Common myeloid progenitor, CD34-positive (primary cell): ENCODE measurements at regions not wholly inside any gene's neighbourhood (a gene's known extent, or its start where the extent isn't known, plus 50 kb on each side); places are given as distances from the start of the nearest gene placed in this dataset.

Experiments
- CTCF ChIA-PET: fragments of 350-600 bp; sonication (Branson Sonifier 250); formaldehyde crosslinking; loops from one replicate; lab custom pipeline; 2021; ENCODE audit warnings: antibody characterized with exemption; lab: Charles Lee
- POLR2A ChIA-PET: fragments of 350-600 bp; sonication (Branson Sonifier 250); formaldehyde crosslinking; loops from one replicate; lab custom pipeline; 2021; ENCODE audit warnings: antibody characterized with exemption; lab: Charles Lee
- DNase-seq, 3 donors: peaks; one replicate each; pipeline versions ENCODE4 v3.0.0 to v3.0.0-alpha.2; 2013
- H3K27ac ChIP-seq, 2 experiments: 1 replicate in 1 of 2; 2 replicates in 1 of 2; pipeline ENCODE4 v1.7.0; 2013; ENCODE audit warnings: inconsistent platforms in 2 of 2, low read length in 2 of 2, mild to moderate bottlenecking in 2 of 2, low read depth in 1 of 2, moderate library complexity in 1 of 2; ENCODE audit not compliant: severe bottlenecking in 2 of 2, insufficient read depth in 1 of 2, poor library complexity in 1 of 2
- H3K27me3 ChIP-seq, 5 experiments: replicated peaks in 2 of 5; 1 replicate in 3 of 5; 2 replicates in 2 of 5; pipeline versions ENCODE4 v1.6.1 to v1.7.0; 2013; ENCODE audit warnings: low read length in 4 of 5, mild to moderate bottlenecking in 2 of 5, moderate library complexity in 2 of 5, inconsistent platforms in 1 of 5; ENCODE audit not compliant: insufficient read depth in 5 of 5, control insufficient read depth in 4 of 5
- H3K36me3 ChIP-seq, 4 experiments: 1 replicate in 2 of 4; 2 replicates in 2 of 4; pipeline versions ENCODE4 v1.6.1 to v1.7.0; 2013; ENCODE audit warnings: low read length in 3 of 4, control low read depth in 1 of 4, mild to moderate bottlenecking in 1 of 4; ENCODE audit not compliant: control insufficient read depth in 4 of 4, insufficient read depth in 4 of 4
- H3K4me1 ChIP-seq, 4 experiments: 1 replicate in 3 of 4; 2 replicates in 1 of 4; pipeline versions ENCODE4 v1.6.1 to v1.7.1; 2013; ENCODE audit warnings: low read length in 3 of 4, mild to moderate bottlenecking in 3 of 4, control low read depth in 1 of 4, inconsistent platforms in 1 of 4, moderate library complexity in 1 of 4; ENCODE audit not compliant: control insufficient read depth in 4 of 4, insufficient read depth in 4 of 4; ENCODE audit errors: control extremely low read depth in 1 of 4
- H3K4me3 ChIP-seq, 7 experiments: 1 replicate in 4 of 7; 2 replicates in 3 of 7; pipeline versions ENCODE4 v1.5.1 to v1.7.0; 2013; ENCODE audit warnings: mild to moderate bottlenecking in 7 of 7, low read length in 6 of 7, moderate library complexity in 6 of 7, inconsistent platforms in 2 of 7, low read depth in 2 of 7, control low read depth in 1 of 7; ENCODE audit not compliant: insufficient read depth in 4 of 7, control insufficient read depth in 1 of 7; ENCODE audit errors: extremely low read depth in 1 of 7
- H3K9me3 ChIP-seq, 5 experiments: 1 replicate in 4 of 5; 2 replicates in 1 of 5; pipeline versions ENCODE4 v1.6.1 to v1.7.1; 2013; ENCODE audit warnings: low read length in 4 of 5, mild to moderate bottlenecking in 2 of 5, inconsistent platforms in 1 of 5, low read depth in 1 of 5, moderate library complexity in 1 of 5; ENCODE audit not compliant: control insufficient read depth in 4 of 5, insufficient read depth in 2 of 5; ENCODE audit errors: control extremely low read depth in 1 of 5
- WGBS: methylation state at CpG from one replicate; pipeline ENCODE4 v1.1.5; 2013; ENCODE audit not compliant: insufficient coverage; 5-methylcytosine and 5-hydroxymethylcytosine counted together

- POLR2A ChIA-PET: no interaction called here
- Histone ChIP-seq H3K27ac (no peak overlapping the region), H3K27me3 (peaks cover 0 to 10% (median 6%) of the 10 kb centered on the region in 5 experiments), H3K4me1 (no peaks in the 10 kb centered on the region), H3K9me3 (peaks cover 0 to 2% (median 0%) of the 10 kb centered on the region in 5 experiments), H3K4me3 (no peak overlapping the region), H3K36me3 (no peaks in the 10 kb centered on the region)
- no peak for DNase-seq
- CTCF ChIA-PET: no interaction called here
- 94% methylated on average over 14 of the region's 16 CpGs for WGBS
These were observed 1503.7 kb downstream of the CDH11 start for GRCh38 chr16:63617990-63618763.

- no peak overlapping the region for H3K27ac ChIP-seq
- H3K4me1 ChIP-seq: no peaks in the 10 kb centered on the region
- POLR2A ChIA-PET: no interaction called here
- CTCF ChIA-PET: no interaction called here
- 33% methylated on average over 43 of the region's 55 CpGs for WGBS
- H3K36me3 ChIP-seq: no peaks in the 10 kb centered on the region
- no peak overlapping the region for H3K4me3 ChIP-seq
- DNase-seq: no peak
- H3K27me3 ChIP-seq: peaks cover 0 to 10% (median 6%) of the 10 kb centered on the region in 5 experiments
- peaks cover 0 to 2% (median 0%) of the 10 kb centered on the region in 5 experiments for H3K9me3 ChIP-seq
These were observed 1504.5 kb downstream of the CDH11 start for GRCh38 chr16:63617047-63617989.

- Histone ChIP-seq H3K9me3 (peaks cover 0 to 2% (median 0%) of the 10 kb centered on the region in 5 experiments), H3K27me3 (peaks cover 0 to 10% (median 6%) of the 10 kb centered on the region in 5 experiments), H3K36me3 (no peaks in the 10 kb centered on the region), H3K4me1 (no peaks in the 10 kb centered on the region), H3K4me3 (no peak overlapping the region), H3K27ac (no peak overlapping the region)
- 97% methylated on average over 2 of the region's 3 CpGs for WGBS
- POLR2A ChIA-PET: no interaction called here
- DNase-seq: no peak
- CTCF ChIA-PET: no interaction called here
These were observed 1507.4 kb downstream of the CDH11 start for GRCh38 chr16:63614429-63614828.

- H3K27ac ChIP-seq: no peak overlapping the region
- POLR2A ChIA-PET: no interaction called here
- H3K4me1 ChIP-seq: no peaks in the 10 kb centered on the region
- no peak overlapping the region for H3K4me3 ChIP-seq
- no peaks in the 10 kb centered on the region for H3K36me3 ChIP-seq
- peaks cover 0 to 2% (median 0%) of the 10 kb centered on the region in 5 experiments for H3K9me3 ChIP-seq
- no CpG with 5 or more reads among the region's 1 CpG for WGBS
- H3K27me3 ChIP-seq: peaks cover 0 to 10% (median 6%) of the 10 kb centered on the region in 5 experiments
- no peak for DNase-seq
- CTCF ChIA-PET: no interaction called here
These were observed 1508.2 kb downstream of the CDH11 start for GRCh38 chr16:63613701-63614100.

- no peak for DNase-seq
- H3K4me1 ChIP-seq: no peaks in the 10 kb centered on the region
- ChIA-PET POLR2A (no interaction called here), CTCF (no interaction called here)
- H3K9me3 ChIP-seq: peaks cover 0 to 2% (median 0%) of the 10 kb centered on the region in 5 experiments
- no peak overlapping the region for H3K4me3 ChIP-seq
- peaks cover 0 to 7% (median 2%) of the 10 kb centered on the region in 5 experiments for H3K27me3 ChIP-seq
- no CpG with 5 or more reads among the region's 4 CpGs for WGBS
- no peak overlapping the region for H3K27ac ChIP-seq
- H3K36me3 ChIP-seq: no peaks in the 10 kb centered on the region
These were observed 1509.2 kb downstream of the CDH11 start for GRCh38 chr16:63612462-63613227.

GRCh38 chr16:63606778-63607177 lies 1515.1 kb downstream of the CDH11 start:
- POLR2A ChIA-PET: no interaction called here
- WGBS: no CpG with 5 or more reads among the region's 1 CpG
- H3K27ac ChIP-seq: no peak overlapping the region
- CTCF ChIA-PET: interaction anchor here (1.3 kb wide), 1 partner anchor 9 kb away, joined by 3 read pairs; no protein-coding TSS in a partner anchor
- no peak overlapping the region for H3K4me3 ChIP-seq
- H3K9me3 ChIP-seq: no peaks in the 10 kb centered on the region
- H3K27me3 ChIP-seq: no peaks in the 10 kb centered on the region
- H3K4me1 ChIP-seq: no peaks in the 10 kb centered on the region
- no peak for DNase-seq
- H3K36me3 ChIP-seq: no peaks in the 10 kb centered on the region
